ENCODE measurements at regions not wholly inside any gene's neighbourhood (a gene's known extent, or its start where the extent isn't known, plus 50 kb on each side); places are given as distances from the start of the nearest gene placed in this dataset.

- Histone ChIP-seq H3K36me3 (replicated peaks in 1 of 2) (no peaks in the 10 kb centered on the region), H3K4me3 (no peak overlapping the region), H3K27me3 (peaks cover 3% of the 10 kb centered on the region), H3K27ac (no peak overlapping the region), H3K4me1 (replicated peaks in 1 of 2) (no peaks in the 10 kb centered on the region), H3K9me3 (replicated peaks in 1 of 3) (no peaks in the 10 kb centered on the region)
- TF ChIP-seq POLR2A (IDR thresholded peaks at IDR 0.05): no peak
- TF ChIP-seq, protein P1, sequence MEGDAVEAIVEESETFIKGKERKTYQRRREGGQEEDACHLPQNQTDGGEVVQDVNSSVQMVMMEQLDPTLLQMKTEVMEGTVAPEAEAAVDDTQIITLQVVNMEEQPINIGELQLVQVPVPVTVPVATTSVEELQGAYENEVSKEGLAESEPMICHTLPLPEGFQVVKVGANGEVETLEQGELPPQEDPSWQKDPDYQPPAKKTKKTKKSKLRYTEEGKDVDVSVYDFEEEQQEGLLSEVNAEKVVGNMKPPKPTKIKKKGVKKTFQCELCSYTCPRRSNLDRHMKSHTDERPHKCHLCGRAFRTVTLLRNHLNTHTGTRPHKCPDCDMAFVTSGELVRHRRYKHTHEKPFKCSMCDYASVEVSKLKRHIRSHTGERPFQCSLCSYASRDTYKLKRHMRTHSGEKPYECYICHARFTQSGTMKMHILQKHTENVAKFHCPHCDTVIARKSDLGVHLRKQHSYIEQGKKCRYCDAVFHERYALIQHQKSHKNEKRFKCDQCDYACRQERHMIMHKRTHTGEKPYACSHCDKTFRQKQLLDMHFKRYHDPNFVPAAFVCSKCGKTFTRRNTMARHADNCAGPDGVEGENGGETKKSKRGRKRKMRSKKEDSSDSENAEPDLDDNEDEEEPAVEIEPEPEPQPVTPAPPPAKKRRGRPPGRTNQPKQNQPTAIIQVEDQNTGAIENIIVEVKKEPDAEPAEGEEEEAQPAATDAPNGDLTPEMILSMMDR (IDR thresholded peaks at IDR 0.05): no peak
- WGBS, 4 donors: 44 to 53% (median 49%) methylated on average over 3 of the region's 3 CpGs
- intact Hi-C loops (cut with DNase I): no loop called here
- no peak for DNase-seq
Measured at GRCh38 chr3:118618247-118619040, 416.2 kb downstream of the IGSF11 start.

GRCh38 chr3:118626453-118626852 is 408.2 kb downstream of the IGSF11 start:
- H3K36me3 ChIP-seq (replicated peaks in 1 of 2): no peaks in the 10 kb centered on the region
- no peak overlapping the region for H3K4me3 ChIP-seq
- TF ChIP-seq, protein P1 (IDR thresholded peaks at IDR 0.05): no peak
- no peak for TF ChIP-seq POLR2A (IDR thresholded peaks at IDR 0.05)
- no peak for DNase-seq
- no peaks in the 10 kb centered on the region for H3K4me1 ChIP-seq (replicated peaks in 1 of 2)
- H3K27me3 ChIP-seq: peaks cover 3% of the 10 kb centered on the region
- H3K9me3 ChIP-seq (replicated peaks in 1 of 3): no peaks in the 10 kb centered on the region
- intact Hi-C loops (cut with DNase I): no loop called here
- H3K27ac ChIP-seq: no peak overlapping the region
- WGBS, 4 donors: 70 to 81% (median 73%) methylated on average over 3 of the region's 3 CpGs

DNA sequence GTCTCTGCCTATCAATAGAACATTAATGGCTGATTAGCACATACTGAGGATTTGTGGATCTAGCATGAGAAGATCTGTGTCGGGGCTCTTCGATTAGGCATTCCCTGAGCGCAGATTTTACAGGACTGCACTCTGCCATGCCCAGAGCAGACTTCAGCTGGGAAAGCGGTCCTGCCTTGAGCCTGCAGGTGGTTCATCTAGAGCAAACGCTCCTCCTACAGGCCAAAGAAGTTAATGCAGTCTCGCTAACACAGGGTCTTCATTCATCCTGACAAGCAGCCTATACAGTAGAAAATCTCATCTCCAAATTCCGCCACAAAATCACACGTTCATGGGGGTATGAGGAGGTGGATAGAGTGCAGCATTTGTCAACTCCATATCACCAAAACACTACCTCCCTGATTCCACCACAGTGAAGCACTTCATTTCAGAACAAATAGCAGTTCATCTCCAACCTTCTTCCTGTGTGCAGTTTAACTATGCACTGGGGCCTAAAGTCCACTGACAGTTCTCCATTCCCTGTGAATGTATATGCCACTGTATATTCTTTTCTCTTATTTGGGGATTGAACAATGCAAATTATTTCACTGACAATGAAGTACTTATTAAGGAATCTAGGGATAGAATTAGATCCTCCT is 405.8 kb downstream of the IGSF11 start:
- no peaks in the 10 kb centered on the region for H3K36me3 ChIP-seq (replicated peaks in 1 of 2)
- H3K27me3 ChIP-seq: no peaks in the 10 kb centered on the region
- no peaks in the 10 kb centered on the region for H3K9me3 ChIP-seq (replicated peaks in 1 of 3)
- no peaks in the 10 kb centered on the region for H3K4me1 ChIP-seq (replicated peaks in 1 of 2)
- no peak for TF ChIP-seq POLR2A (IDR thresholded peaks at IDR 0.05)
- TF ChIP-seq, protein P1 (IDR thresholded peaks at IDR 0.05): peak; percentile 67 to 83 (median 76)
- H3K27ac ChIP-seq: no peak overlapping the region
- peak; percentile 54 to 87 (median 74) for DNase-seq
- intact Hi-C loops (cut with DNase I): no loop called here
- 6 to 11% (median 6%) methylated on average over 8 of the region's 8 CpGs for whole genome bisulfite sequencing, 4 donors
- no peak overlapping the region for H3K4me3 ChIP-seq

GRCh38 chr3:118629821-118630220 is 404.8 kb downstream of the IGSF11 start:
- TF ChIP-seq, protein P1 (IDR thresholded peaks at IDR 0.05): no peak
- no peak for TF ChIP-seq POLR2A (IDR thresholded peaks at IDR 0.05)
- no peaks in the 10 kb centered on the region for H3K27me3 ChIP-seq
- H3K36me3 ChIP-seq (replicated peaks in 1 of 2): no peaks in the 10 kb centered on the region
- H3K4me1 ChIP-seq (replicated peaks in 1 of 2): no peaks in the 10 kb centered on the region
- 84 to 97% (median 87%) methylated on average over 2 of the region's 2 CpGs for WGBS, 4 donors
- intact Hi-C loops (cut with DNase I): loop anchor here in 1 of 2 donors (10.0 kb wide), 1 partner anchor 1865 kb away; no protein-coding TSS in a partner anchor
- H3K4me3 ChIP-seq: no peak overlapping the region
- no peaks in the 10 kb centered on the region for H3K9me3 ChIP-seq (replicated peaks in 1 of 3)
- no peak for DNase-seq
- no peak overlapping the region for H3K27ac ChIP-seq

Data from adrenal gland (tissue), 9 donors.